ENCODE measurements at regions not wholly inside any gene's neighbourhood (a gene's known extent, or its start where the extent isn't known, plus 50 kb on each side); places are given as distances from the start of the nearest gene placed in this dataset.

- TF ChIP-seq, protein P1, sequence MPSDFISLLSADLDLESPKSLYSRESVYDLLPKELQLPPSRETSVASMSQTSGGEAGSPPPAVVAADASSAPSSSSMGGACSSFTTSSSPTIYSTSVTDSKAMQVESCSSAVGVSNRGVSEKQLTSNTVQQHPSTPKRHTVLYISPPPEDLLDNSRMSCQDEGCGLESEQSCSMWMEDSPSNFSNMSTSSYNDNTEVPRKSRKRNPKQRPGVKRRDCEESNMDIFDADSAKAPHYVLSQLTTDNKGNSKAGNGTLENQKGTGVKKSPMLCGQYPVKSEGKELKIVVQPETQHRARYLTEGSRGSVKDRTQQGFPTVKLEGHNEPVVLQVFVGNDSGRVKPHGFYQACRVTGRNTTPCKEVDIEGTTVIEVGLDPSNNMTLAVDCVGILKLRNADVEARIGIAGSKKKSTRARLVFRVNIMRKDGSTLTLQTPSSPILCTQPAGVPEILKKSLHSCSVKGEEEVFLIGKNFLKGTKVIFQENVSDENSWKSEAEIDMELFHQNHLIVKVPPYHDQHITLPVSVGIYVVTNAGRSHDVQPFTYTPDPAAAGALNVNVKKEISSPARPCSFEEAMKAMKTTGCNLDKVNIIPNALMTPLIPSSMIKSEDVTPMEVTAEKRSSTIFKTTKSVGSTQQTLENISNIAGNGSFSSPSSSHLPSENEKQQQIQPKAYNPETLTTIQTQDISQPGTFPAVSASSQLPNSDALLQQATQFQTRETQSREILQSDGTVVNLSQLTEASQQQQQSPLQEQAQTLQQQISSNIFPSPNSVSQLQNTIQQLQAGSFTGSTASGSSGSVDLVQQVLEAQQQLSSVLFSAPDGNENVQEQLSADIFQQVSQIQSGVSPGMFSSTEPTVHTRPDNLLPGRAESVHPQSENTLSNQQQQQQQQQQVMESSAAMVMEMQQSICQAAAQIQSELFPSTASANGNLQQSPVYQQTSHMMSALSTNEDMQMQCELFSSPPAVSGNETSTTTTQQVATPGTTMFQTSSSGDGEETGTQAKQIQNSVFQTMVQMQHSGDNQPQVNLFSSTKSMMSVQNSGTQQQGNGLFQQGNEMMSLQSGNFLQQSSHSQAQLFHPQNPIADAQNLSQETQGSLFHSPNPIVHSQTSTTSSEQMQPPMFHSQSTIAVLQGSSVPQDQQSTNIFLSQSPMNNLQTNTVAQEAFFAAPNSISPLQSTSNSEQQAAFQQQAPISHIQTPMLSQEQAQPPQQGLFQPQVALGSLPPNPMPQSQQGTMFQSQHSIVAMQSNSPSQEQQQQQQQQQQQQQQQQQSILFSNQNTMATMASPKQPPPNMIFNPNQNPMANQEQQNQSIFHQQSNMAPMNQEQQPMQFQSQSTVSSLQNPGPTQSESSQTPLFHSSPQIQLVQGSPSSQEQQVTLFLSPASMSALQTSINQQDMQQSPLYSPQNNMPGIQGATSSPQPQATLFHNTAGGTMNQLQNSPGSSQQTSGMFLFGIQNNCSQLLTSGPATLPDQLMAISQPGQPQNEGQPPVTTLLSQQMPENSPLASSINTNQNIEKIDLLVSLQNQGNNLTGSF (CRISPR knock-in tag; IDR thresholded peaks at IDR 0.05) = no peak
- TF ChIP-seq SRF (IDR thresholded peaks at IDR 0.05; ENCODE audit: low read depth, low read length) (no peak), POGZ (CRISPR knock-in tag; IDR thresholded peaks at IDR 0.05) (0 out of 2 replicates have a peak, but pooled peaks have one; percentile 22), MED1 (CRISPR knock-in tag; IDR thresholded peaks at IDR 0.05) (0 out of 2 replicates have a peak, but pooled peaks have one; percentile 22), ZC3H4 (CRISPR knock-in tag; IDR thresholded peaks at IDR 0.05; ENCODE audit: borderline replicate concordance) (no peak), HDAC2 (CRISPR knock-in tag; IDR thresholded peaks at IDR 0.05) (peak; percentile 45; the same call in 1 of the 2 replicates), SP1 (IDR thresholded peaks at IDR 0.05) (no peak), SP1 (CRISPR knock-in tag; IDR thresholded peaks at IDR 0.05) (no peak), BRCA1 (CRISPR knock-in tag; IDR thresholded peaks at IDR 0.05) (no peak), NFYC (CRISPR knock-in tag; IDR thresholded peaks at IDR 0.05) (no peak), HNF4G (IDR thresholded peaks at IDR 0.05; ENCODE audit: borderline replicate concordance, low read depth, low read length) (peak; percentile 69), HNF4G (CRISPR knock-in tag; IDR thresholded peaks at IDR 0.05; ENCODE audit: borderline replicate concordance, low read depth) (no peak), TRAFD1 (CRISPR knock-in tag; IDR thresholded peaks at IDR 0.05; ENCODE audit: borderline replicate concordance) (no peak), RFX5 (IDR thresholded peaks at IDR 0.05; ENCODE audit: low read depth, low read length) (no peak)
- TF ChIP-seq, protein P2, sequence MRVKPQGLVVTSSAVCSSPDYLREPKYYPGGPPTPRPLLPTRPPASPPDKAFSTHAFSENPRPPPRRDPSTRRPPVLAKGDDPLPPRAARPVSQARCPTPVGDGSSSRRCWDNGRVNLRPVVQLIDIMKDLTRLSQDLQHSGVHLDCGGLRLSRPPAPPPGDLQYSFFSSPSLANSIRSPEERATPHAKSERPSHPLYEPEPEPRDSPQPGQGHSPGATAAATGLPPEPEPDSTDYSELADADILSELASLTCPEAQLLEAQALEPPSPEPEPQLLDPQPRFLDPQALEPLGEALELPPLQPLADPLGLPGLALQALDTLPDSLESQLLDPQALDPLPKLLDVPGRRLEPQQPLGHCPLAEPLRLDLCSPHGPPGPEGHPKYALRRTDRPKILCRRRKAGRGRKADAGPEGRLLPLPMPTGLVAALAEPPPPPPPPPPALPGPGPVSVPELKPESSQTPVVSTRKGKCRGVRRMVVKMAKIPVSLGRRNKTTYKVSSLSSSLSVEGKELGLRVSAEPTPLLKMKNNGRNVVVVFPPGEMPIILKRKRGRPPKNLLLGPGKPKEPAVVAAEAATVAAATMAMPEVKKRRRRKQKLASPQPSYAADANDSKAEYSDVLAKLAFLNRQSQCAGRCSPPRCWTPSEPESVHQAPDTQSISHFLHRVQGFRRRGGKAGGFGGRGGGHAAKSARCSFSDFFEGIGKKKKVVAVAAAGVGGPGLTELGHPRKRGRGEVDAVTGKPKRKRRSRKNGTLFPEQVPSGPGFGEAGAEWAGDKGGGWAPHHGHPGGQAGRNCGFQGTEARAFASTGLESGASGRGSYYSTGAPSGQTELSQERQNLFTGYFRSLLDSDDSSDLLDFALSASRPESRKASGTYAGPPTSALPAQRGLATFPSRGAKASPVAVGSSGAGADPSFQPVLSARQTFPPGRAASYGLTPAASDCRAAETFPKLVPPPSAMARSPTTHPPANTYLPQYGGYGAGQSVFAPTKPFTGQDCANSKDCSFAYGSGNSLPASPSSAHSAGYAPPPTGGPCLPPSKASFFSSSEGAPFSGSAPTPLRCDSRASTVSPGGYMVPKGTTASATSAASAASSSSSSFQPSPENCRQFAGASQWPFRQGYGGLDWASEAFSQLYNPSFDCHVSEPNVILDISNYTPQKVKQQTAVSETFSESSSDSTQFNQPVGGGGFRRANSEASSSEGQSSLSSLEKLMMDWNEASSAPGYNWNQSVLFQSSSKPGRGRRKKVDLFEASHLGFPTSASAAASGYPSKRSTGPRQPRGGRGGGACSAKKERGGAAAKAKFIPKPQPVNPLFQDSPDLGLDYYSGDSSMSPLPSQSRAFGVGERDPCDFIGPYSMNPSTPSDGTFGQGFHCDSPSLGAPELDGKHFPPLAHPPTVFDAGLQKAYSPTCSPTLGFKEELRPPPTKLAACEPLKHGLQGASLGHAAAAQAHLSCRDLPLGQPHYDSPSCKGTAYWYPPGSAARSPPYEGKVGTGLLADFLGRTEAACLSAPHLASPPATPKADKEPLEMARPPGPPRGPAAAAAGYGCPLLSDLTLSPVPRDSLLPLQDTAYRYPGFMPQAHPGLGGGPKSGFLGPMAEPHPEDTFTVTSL (CRISPR knock-in tag; IDR thresholded peaks at IDR 0.05; ENCODE audit: borderline replicate concordance) = peak; percentile 65; the same call in 1 of the 2 replicates
- TF ChIP-seq, protein P3, sequence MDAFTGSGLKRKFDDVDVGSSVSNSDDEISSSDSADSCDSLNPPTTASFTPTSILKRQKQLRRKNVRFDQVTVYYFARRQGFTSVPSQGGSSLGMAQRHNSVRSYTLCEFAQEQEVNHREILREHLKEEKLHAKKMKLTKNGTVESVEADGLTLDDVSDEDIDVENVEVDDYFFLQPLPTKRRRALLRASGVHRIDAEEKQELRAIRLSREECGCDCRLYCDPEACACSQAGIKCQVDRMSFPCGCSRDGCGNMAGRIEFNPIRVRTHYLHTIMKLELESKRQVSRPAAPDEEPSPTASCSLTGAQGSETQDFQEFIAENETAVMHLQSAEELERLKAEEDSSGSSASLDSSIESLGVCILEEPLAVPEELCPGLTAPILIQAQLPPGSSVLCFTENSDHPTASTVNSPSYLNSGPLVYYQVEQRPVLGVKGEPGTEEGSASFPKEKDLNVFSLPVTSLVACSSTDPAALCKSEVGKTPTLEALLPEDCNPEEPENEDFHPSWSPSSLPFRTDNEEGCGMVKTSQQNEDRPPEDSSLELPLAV (CRISPR knock-in tag; conservative IDR thresholded peaks at IDR 0.05; ENCODE audit: low read depth) = no peak
Measured at GRCh38 chr13:71030784-71031183, 836.2 kb downstream of the DACH1 start (continued).
